HCT116 (cell line): ENCODE measurements at regions not wholly inside any gene's neighbourhood (a gene's known extent, or its start where the extent isn't known, plus 50 kb on each side); places are given as distances from the start of the nearest gene placed in this dataset.

Source experiments
- CEBPB ChIP-seq: IDR thresholded peaks from 2 replicates; pipeline ENCODE4 v1.6.1; 2012; ENCODE audit warnings: low read depth
- EZH2 ChIP-seq: fragments of 200-600 bp; sonication (generic); IDR thresholded peaks from 2 replicates; pipeline ENCODE4 v1.6.1; 2017; ENCODE audit warnings: antibody characterized with exemption, mixed run types
- FOSL1 ChIP-seq: IDR thresholded peaks from 2 replicates; pipeline ENCODE4 v1.6.1; 2012; ENCODE audit warnings: low read depth
- JUND ChIP-seq: IDR thresholded peaks from 2 replicates; pipeline ENCODE4 v1.6.1; 2012
- POLR2A ChIP-seq: IDR thresholded peaks from 2 replicates; pipeline ENCODE4 v1.7.0; 2011; ENCODE audit warnings: borderline replicate concordance; ENCODE audit not compliant: insufficient read depth, insufficient read length; ENCODE audit errors: extremely low read depth
- POLR2AphosphoS5 ChIP-seq: IDR thresholded peaks from 2 replicates; pipeline ENCODE4 v1.6.1; 2011; ENCODE audit warnings: mild to moderate bottlenecking, low read depth, low read length, moderate library complexity
- RAD21 ChIP-seq: IDR thresholded peaks from 2 replicates; pipeline ENCODE4 v1.6.1; 2012; ENCODE audit warnings: low read depth, mild to moderate bottlenecking
- SIN3A ChIP-seq: IDR thresholded peaks from 2 replicates; pipeline ENCODE4 v1.6.1; 2012; ENCODE audit warnings: low read depth
- TF ChIP-seq, protein P1 (sequence below), 3 experiments: fragments of 200-600 bp in 1 of 3; sonication (generic) in 1 of 3; IDR thresholded peaks in 2 of 3; conservative IDR thresholded peaks in 1 of 3; 2 replicates each; pipeline ENCODE4 v1.5.1; 2012 to 2017; ENCODE audit warnings: low read depth in 2 of 3, low read length in 2 of 3, antibody characterized with exemption in 1 of 3, borderline replicate concordance in 1 of 3, control low read depth in 1 of 3, mild to moderate bottlenecking in 1 of 3, mixed read lengths in 1 of 3, mixed run types in 1 of 3, moderate library complexity in 1 of 3; ENCODE audit not compliant: insufficient read depth in 1 of 3
- TF ChIP-seq, protein P2 (sequence below): IDR thresholded peaks from 2 replicates; pipeline ENCODE4 v1.6.1; 2012

DNA sequence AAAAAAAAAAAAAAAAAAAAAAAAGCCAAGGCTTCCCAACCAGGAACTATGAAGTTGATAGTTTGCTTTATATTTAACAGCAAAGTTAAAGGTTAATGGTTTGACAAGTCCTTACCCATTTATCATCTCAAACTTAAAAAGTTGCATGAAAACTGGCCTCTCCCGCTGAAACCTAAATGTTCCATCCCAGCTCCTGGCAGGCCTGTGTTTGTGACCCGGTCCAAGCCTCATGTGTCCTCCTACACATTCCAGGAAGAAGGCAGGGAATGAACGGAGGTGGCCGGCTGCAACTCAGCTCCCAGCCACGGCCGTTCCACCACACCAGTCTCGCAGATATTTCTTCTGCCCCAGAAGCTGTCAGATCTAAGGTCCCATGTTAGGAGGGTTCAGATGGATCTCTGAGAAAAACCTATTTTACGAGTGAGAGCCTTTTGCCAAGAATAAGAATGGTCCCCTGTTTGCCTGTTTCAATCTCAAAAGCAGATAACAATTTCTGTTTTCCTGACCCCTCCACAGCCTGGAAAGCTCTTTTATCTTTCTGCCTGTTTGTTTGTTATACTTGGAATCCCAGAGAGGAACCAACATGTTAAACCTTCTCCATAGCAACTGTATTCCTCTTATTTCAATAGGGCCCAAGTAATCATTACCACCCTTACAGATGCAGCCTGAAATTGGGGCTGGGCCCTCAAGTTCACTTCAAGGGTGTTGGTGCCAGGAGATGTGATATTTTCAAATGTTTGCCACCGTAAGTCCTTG is 56.5 kb downstream of the KCTD12 start:
- TF ChIP-seq, protein P1, sequence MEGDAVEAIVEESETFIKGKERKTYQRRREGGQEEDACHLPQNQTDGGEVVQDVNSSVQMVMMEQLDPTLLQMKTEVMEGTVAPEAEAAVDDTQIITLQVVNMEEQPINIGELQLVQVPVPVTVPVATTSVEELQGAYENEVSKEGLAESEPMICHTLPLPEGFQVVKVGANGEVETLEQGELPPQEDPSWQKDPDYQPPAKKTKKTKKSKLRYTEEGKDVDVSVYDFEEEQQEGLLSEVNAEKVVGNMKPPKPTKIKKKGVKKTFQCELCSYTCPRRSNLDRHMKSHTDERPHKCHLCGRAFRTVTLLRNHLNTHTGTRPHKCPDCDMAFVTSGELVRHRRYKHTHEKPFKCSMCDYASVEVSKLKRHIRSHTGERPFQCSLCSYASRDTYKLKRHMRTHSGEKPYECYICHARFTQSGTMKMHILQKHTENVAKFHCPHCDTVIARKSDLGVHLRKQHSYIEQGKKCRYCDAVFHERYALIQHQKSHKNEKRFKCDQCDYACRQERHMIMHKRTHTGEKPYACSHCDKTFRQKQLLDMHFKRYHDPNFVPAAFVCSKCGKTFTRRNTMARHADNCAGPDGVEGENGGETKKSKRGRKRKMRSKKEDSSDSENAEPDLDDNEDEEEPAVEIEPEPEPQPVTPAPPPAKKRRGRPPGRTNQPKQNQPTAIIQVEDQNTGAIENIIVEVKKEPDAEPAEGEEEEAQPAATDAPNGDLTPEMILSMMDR (IDR thresholded peaks at IDR 0.05 in 2 of 3, conservative IDR thresholded peaks at IDR 0.05 in 1 of 3; ENCODE audit: borderline replicate concordance in 1 of 3, insufficient read depth in 1 of 3, low read depth in 2 of 3, low read length in 2 of 3) = no peak
- no peak for TF ChIP-seq EZH2
- TF ChIP-seq CEBPB = no peak
- no peak for TF ChIP-seq POLR2AphosphoS5
- no peak for TF ChIP-seq RAD21
- no peak for TF ChIP-seq POLR2A
- TF ChIP-seq, protein P2, sequence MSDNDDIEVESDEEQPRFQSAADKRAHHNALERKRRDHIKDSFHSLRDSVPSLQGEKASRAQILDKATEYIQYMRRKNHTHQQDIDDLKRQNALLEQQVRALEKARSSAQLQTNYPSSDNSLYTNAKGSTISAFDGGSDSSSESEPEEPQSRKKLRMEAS = no peak
- TF ChIP-seq JUND = no peak
- TF ChIP-seq FOSL1 = no peak
- TF ChIP-seq SIN3A = no peak
